ENCODE measurements at regions not wholly inside any gene's neighbourhood (a gene's known extent, or its start where the extent isn't known, plus 50 kb on each side); places are given as distances from the start of the nearest gene placed in this dataset.

DNA sequence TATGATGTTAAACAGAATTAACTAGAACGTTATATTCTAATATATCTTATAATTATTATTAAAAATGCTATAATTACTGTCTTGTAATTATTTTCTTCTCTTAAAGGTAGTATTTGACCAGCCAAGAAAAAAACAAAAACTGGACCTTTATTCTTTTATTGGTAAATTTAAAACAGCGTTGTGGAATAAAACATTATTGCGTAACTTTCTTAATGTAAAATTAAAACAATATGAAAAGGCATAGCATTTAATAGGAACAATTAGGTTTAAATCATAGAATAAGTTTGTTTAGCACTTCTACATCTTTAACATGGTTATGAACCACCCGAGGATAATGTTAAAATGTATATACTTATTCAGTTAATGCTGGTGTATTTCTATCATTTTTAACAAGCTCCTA lies 574.5 kb upstream of the CDH18 start:
- no peak for DNase-seq

DNA sequence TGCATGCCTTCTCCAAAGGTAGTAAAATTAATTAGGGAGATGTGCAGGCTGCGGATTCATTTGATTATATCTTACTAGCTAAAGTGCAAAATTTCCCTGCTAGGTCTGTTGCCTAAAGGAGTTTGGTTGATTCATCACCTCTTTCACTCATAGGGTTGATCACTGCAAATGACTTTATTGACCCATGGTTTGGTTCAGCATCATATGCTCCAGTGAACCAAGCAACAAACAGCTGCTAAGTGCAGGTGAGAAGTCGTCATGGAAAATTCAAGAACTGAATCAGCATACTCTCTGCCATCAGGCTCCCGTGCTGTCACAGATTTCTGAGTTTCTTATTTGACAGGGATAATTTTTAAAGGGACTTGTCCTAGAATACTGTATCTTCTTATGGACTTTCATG lies 571.8 kb upstream of the CDH18 start:
- no peak for DNase-seq

DNA sequence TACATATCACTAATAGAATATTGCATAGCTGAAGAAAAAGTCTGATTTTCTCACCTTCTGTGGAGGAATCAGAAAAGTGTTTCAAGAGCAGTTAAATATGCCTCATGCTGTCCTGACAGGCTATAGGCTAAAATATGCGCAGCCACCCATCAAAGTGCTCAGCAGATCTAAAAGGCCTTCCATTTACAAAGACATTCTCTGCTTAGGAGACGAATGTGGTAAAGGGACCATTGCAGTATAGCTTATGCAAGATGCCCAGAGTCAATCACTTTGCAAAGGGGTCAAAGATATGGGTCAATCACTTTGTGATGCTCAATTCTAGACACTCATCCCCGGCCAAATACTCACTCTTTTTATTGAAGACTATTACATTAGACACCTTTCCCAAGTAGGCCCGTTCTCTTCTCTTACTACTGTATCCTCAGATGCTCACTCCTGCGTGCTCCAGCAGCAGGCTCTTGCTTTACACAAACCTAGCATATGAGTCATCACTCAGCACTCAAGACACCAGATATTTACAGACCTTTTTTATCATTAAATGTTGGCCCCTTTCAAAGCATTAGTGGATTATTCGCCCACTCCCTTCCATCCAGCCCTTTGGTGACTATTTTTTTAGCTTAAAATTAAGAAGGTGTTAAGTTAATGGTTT lies 568.2 kb upstream of the CDH18 start:
- DNase-seq: no peak

DNA sequence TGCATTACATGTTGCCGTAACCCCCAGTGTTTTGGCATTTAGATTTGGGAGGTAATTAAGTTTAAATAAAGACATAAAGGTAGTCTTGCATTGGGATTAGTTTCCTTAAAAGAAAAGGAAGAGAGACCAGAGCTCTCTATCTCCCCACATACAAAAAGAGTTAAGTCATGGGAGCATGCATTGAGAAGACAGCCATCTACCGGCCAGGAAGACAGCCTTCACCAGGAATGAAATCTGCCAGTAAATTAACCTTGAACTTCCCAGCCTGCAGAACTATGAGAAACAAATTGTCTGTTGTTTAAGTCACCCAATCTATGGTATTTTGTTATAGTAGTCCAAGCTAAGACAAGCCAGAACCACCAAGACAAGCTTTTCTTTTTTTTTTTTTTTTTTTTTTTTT lies 567.0 kb upstream of the CDH18 start:
- no peak for DNase-seq

DNA sequence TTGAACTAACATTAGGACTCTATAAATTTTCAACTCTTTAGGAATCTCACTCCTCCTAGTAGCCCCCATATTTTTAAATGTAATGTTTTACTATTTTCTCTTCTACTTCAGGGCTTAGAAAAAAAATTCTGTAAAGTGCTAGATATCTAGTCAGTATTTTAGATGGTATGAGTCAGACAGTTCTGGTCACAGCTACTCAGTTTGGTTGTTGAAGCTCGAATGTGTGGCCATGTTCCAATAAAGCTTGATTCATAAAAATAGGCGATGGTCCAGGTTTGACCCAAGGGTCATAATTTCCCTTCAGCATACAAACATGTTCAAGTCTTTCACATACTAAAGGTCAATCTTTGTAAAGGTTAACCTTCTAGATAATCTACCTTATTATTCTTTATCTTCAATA lies 566.0 kb upstream of the CDH18 start:
- DNase-seq: no peak

DNA sequence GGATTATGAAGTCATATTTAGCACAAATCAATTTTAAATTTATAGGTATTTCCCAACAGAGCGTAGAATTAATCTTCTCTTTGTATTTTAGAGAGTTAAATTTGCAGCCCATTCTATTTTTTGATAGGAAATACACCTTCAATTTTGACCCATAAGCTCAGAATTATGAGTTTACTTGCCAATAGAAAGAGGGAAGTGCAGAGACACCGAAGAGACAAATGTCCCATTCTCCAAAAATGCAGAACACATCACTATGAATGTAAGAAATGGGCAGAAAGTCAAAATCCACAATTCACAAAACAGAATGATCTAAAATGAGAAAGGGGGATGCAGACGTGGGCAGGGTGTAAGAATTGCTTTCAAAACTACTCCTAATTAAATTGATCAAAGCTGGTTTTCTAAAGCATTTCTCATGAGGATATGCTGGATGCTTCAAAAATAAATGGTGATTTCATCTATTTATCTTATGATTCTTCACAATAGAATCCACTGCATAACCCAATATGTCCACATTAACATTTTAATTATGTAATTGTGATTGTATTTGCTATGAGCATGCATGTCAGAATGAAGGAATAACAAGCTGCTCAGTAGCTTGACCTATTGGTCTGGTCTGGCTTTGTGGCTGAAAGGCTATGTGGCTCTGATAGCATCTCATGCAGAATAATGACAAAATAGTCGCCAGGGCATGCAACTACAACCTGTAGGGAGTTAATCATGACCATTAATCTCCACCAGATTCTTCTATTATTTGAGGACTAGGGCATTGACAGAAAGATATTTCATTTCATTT lies 550.1 kb upstream of the CDH18 start:
- no peak for DNase-seq

DNA sequence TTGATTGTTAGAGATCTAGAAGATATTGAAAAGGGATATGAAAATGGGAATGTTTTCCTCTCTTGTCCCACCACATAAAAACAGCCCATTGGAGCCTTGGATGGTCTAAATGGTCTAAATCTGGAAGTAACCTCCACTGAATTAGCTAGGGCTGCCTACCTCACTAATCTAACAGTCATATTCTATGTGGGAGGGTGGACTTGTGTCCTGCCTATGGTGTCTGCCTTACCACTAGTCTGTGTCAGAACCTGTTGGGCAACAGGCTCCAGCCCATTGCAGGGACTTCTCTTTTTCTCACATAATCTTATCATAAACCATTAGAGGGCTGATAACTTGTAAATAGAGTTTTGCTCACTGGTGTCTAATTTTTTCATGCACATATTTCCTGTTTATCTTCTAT lies 548.8 kb upstream of the CDH18 start:
- no peak for DNase-seq

DNA sequence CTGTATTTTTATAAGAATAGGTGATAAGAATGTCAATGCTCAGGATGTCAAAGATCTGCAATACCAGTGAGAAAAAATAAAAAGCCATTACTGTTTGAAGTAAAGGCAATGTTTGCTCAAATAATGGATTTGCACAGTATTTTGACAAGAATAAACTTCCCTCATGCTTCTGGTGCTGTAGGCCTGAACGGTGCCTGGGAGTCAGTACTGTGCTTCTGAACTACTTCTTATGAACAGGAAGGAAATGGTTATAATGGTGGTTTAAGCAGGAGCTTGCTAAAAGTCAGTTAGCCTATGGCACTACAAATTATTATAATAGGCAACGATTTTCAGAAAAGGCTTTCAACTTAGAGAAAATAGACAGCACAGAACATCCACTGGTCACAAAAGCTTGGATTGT lies 548.3 kb upstream of the CDH18 start:
- DNase-seq: no peak

DNA sequence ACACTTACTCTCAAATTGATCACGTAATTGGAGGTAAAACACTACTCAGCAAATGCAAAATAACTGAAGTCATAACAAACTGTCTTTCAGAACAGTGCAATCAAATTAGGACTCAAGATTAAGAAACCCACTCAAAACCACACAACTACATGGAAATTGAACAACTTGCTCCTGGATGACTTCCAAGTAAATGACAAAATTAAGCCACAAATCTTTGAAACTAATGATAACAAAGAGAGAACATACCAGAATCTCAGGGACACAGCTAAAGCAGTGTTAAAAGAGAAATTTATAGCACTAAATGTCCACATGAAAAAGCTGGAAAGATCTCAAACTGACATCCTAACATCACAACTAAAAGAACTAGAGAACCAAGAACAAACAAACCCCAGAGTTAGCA lies 540.5 kb upstream of the CDH18 start:
- no peak for DNase-seq

DNA sequence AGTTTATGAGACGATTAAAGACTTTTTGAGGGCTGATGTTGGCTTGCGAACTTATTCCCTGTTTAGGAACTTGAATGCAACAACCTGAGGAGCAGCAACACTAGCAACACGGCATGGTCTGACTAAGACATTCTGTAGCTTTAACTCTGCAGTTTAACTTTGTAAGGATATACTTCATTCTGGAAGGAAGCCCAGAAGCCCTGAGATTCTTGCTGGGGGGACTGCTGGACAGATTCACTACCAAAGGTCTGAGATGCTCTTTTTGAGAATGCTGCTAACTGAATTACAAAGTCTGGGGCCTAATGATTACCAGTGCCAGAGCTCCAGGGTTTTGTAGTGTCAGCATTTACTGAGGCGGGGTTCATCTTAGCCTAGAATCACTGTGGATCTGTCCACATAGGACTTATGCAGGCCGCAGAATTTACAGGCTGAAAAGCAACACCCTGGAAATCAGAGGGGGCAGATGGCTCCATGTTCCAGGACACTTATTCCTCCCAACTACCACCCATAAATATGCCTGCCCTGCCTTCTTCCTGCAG lies 537.1 kb upstream of the CDH18 start:
- DNase-seq: peak; percentile 6

DNA sequence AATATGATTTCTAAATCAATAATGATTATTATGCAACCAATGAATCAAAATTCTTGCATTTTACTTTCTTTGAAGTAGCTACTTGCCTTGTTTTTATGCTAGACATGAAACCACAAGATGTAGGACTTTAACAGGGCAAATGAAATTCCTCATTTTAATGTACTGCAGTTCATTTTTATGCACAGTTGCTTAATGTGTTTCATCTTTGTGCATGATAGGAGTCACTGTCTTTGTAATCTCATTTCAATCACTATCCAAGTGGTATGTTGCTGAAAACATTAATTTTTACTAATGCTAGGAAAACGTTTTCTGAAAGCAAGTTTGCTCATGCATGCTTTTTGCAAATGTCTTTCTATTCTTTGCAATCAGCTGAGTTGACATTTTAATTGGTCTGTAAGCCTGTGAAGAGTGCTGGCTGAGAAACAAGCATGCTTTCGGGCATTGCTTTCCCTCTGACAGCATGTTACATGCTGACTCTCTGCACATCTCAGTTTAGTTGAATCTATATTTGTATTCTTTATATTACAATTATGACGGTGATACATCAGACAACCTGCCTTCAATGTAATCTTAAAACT lies 535.0 kb upstream of the CDH18 start:
- DNase-seq: no peak

DNA sequence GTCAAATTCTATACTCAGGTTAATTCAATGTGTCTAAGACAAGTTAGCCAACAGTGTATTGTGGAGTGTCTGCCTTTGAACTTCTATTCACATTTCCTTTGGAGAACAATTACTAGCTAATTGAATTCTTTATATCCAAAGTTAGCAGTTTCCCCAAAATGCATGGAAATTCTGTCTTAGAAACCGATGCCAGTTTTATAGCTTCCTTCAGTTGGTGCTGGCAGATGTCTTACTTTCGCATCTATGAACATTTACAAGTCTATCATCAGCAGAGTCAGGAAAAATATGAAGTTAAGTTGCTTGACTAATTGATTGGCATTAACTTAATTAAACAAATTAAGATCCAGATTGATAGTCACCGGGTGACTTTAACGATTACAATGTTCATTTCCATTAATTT lies 527.6 kb upstream of the CDH18 start:
- DNase-seq: no peak

DNA sequence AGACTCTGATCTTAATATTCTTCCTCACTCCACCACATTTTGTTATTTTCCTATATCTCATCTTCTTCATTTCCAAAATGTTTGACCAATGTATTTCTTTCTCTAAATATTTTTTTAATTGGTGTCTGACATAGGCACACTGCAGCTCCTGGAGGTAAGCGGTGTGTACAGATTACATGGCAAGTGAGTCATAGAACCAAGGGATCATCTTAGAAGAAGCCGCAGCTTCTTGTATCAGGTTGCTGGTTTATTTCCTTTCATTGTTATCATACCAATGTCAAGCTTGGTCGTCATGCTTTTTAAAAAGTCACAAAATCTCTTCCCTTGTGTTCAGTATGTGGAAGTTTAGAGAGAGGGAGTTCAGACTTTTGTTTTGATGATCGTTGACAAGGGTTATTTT lies 526.1 kb upstream of the CDH18 start:
- DNase-seq: no peak

DNA sequence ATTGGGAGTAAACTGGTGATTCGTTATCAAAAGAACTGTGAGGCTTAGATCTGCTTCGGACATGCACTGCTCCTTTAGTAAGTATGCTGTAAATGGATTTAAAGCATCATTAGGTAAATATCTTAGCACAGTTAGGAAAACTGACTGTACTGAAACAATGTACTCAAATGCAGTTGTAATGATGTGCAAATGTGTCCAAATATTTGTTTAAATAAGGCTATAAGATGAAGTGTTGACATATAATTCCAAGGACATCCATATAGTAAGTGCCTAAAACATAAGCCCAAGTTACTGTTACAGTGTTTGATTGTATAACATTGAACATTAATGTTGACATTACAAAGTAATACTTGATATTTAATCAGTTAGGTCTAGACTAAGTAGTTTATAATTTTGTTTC lies 512.5 kb upstream of the CDH18 start:
- no peak for DNase-seq

DNA sequence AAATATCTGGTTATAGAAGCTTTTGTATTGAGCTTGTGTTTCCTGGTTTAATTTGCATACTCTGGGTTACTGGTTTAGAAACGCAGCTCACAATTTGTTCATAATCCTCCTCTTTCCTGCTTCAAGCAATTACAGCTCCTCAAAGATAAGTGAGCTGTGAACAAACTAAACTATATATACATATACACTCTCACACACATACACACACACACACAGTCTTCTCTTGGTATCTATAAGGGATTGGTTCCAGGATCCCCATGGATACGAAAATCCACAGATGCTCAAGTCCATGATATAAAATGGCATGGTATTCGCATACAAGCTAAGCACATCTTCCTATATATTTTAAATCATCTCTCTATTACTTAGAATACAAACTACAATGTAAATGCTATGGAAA lies 510.9 kb upstream of the CDH18 start:
- DNase-seq: no peak

DNA sequence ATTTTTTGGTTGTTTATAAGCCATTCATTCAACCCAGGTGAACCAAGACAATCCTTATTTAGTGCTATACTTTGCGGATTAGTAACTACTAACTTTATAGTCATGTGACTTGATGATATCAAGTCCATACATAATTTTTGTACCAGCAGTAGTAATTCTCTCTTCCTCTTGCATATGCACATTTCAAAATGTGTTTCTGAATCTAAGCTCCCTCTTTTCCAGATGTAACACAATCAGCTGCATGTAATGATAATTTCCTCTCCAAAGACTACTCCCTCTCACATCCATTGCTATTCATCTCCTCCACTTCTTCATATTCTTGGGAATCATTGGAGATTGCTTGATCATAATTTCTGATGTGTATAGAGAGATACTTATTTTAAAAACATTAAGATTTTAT lies 510.1 kb upstream of the CDH18 start:
- no peak for DNase-seq

DNA sequence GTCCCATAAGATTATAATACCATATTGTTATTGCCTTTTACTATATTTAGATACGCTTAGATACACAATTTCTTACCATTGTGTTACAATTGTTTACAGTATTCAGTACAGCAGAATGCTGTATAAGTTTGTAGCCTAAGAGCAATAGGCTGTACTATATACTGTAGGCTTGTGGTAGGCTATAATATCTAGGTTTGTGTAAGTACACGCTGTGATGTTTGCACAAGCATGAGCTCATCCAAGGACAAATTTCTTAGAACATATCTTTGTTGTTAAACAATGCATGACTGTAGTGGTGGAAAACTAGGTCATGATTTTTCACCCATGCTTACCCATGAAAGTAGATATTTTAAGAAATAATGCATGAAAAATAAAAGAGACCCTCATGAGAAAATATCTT lies 509.4 kb upstream of the CDH18 start:
- DNase-seq: no peak

DNA sequence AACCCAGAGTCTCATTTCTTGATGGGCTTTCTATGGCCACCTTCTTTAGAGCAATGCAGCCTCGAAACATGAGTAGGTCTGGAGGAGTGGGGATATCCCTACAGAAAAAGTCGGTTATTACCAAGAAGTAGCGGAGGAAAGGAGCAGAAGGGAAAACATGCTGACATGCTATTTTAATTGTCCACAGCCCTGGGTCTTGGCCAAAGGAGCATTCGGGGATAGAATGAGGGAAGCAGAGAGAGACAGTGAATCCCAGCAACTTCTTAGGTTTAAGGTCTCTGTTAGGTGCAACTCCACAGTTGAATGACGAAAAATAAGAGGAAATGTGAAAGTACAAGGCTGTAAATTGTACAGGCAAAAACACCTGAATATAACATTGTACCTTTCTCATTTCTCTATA lies 506.7 kb upstream of the CDH18 start:
- DNase-seq: no peak

DNA sequence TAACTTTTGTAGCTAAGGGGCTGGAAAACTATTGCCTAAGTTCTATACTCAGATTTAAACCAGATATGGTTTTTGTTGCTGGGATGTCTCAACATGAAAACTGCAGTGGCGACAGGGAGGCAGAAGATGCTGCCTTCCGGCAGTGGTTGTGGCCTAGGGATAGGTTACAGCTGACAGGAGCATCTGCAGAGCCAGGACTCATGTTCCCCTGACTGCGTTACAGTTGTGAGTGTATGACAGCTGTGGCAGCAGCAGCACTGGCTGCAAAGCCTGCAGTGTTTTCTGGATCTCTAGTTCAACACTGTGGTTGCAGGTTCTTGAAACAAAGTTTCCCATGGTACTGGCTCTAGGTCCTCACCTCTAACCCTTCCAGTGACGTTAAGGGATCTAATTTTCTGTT lies 498.8 kb upstream of the CDH18 start:
- no peak for DNase-seq

DNA sequence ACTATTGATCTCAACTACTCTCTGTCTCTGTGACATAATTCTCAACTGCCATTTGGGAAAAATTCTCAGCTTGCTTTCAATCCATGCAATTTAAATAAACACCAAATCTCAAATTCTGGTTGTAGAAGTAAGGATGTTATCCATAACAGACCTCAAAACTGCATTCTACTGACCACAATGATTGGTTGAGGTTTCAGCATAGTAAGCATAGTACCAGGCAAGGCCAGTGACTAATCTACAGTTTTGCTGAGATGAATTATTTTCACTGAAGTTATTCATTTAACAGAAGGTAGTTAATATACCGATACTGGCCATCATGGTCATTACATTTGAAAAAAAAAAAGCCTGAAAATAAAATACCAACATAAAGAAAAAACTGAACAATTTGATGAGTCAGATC lies 488.0 kb upstream of the CDH18 start:
- DNase-seq: no peak

DNA sequence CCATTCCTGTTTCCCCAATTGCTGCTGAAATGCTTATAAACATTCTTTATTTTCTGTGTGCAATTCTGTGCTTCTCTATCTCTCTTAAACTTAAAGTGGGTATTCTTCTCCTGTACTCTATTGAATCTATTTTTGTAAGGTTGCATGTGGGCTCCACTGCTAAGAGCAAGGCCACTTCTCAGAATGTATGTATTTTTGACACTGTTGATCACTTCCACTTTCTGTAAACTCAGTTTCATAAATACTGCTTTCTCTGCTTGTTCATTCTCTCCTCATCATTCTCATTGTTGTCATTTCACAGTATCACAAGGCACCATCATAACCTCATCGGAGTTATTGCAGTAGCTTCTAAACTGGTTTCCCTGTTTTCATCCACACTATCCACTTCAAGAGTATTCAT lies 483.0 kb upstream of the CDH18 start:
- no peak for DNase-seq

DNA sequence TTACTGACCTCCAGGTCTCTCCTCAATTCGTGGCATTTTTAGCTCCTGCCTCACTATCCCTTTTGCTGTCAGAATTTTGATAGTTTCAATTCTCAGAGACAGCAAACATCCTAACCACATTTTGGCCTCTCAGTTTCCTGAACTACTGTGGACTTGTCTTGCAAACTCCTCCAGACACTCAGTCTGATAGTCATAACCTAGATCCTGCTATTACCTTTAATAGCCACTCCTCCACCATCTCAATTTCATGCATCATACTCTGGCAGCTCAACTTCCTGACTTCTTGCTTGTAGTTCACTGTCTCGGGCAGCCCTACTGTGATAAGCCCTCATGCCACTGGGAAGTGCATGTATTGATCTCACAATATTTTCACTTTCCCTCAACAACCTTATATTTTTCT lies 481.8 kb upstream of the CDH18 start:
- DNase-seq: no peak

DNA sequence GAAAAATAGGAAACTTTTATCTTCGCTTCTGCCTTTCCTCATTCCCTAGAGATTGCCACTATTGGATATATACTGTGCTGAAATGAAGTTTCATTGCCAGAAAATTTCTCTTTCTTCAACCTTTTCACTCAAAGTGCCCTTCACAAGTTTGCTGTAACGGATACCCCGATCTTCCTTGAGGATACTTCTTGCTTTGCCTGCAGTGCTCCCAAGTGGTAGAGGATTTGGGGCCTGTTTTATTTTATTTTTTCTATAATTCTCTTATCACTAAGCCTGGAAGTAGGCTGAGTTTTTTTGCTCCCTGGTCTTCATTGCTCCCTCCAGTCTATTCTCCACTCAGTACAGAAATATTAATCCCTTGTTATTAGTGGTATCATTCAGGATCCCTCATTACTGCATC lies 481.4 kb upstream of the CDH18 start:
- no peak for DNase-seq
